Activated T-cell treated with anti-CD3 and anti-CD28 coated beads for 1 hour (primary cell): ENCODE measurements at regions not wholly inside any gene's neighbourhood (a gene's known extent, or its start where the extent isn't known, plus 50 kb on each side); places are given as distances from the start of the nearest gene placed in this dataset.

Experiments used
- DNase-seq: peaks from one replicate; pipeline ENCODE4 v3.0.0-alpha.2; 2020; ENCODE audit warnings: low read depth

DNA sequence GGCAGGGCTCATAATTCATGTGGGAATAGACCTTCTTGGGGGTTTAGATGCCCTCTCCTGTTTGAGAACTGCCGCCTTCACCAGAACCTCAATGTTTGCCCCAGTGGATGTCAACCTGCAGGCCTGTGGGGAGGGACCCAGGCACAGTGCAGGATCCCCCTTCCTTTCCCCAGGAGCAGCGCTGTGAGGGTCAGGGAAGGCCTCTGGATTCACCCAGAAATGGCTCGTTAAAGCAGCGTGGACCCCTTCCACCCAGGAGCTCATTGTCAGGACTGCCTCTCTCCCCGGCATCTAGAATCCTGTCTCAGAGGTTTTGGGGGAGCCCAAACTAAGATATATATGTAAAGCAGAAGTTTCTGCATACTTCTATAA, 188.3 kb downstream of the GADD45G start:
- DNase-seq: no peak

DNA sequence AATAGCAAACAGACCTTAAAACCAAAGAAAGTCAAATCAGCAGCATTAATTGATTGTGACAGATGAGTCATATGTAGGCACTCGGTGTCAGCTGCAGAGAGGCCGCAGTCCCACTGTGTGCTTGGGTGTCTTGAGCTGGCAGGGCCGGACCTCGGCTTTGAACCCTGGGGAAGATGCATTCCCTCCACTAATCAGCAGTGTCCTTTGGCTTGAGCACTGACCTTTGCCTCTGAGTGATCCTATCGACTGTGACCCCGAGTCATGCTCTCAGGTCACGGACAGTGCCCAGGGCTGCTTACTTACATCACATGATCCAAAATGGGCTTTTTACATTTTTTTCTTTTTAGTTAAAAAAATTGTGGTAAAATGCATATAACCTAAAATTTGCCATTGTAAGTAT, 188.7 kb downstream of the GADD45G start:
- DNase-seq: no peak

- no peak for DNase-seq
Measured at GRCh38 chr9:89794918-89795317, 190.1 kb downstream of the GADD45G start.

GRCh38 chr9:89795538-89796195, 190.9 kb downstream of the GADD45G start:
- DNase-seq: no peak

DNA sequence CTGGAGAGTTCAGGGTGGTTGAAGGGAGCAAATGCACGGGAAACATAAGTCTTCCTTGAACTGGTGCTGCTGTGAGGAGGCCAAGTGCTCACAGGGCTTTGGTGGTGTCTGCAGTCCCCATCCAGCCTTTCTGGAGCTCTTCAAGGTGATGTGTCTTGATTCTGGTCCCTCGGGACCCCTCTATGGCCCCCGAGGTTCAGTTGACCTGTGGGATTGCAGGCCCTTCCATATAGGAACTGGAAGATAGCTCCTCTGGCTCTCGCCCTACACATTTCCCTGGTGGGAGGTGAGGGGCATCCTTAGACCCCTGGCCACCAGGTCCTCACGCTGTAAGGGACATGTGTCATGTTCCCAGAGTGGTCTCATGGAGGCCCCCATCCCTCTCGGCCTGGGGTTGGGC, 191.8 kb downstream of the GADD45G start:
- no peak for DNase-seq

- DNase-seq: no peak
Measured at GRCh38 chr9:89797255-89797654, 192.4 kb downstream of the GADD45G start.

DNA sequence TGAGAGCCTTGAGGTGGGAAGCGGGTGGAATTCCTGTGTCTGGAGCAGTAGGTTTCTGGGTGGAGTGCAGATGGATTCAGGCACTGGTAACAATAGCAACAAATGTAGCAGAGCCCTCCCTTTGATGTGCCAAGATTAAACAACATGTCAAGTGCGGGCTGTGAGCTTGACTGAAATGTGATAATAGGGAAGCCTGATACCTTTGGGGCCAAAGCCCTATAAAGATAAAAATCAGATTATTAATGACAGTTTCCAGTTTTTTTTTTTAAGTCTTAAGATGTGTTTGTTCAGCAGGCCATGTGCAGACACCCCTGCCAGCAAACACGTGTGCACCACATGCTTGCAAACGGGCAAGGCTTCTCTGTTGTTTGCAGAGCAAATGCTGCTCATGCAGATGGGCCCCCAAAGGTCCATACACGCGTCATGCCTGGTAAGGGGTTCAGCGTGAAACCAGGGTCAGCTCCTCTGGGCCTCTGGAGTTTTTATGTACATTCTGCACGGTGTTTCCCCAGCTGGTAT, 193.2 kb downstream of the GADD45G start:
- no peak for DNase-seq

DNA sequence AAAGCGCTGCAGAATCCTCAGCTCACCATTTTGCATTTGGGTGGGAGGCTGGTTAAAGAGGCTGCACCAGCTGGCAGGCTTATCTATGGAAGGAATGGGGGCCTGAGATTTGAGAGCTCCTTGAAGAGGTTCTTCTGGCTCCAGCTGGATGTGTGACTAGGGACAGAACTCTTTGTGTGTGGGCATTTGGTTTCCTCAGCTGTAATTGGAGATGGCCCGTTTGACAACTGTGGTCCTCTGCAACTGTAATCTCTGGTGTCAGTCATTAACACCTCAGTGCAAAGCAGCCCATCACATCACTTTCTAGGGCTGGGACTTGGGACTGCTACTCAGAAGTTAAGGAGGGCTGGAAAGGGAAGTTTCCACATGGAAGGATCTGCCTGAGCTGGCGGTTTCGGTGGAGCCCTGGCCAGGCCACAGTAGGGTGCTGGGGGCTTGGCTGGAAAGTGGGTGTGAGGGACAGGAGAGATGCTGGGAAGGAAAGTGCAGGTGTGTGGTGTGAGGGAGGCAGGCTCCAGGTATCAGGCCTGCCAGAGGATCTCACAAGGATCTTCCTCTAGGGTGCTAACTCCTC, 193.8 kb downstream of the GADD45G start:
- DNase-seq: no peak

GRCh38 chr9:89799221-89799620, 194.4 kb downstream of the GADD45G start:
- no peak for DNase-seq

GRCh38 chr9:89799766-89800165, 195.0 kb downstream of the GADD45G start:
- no peak for DNase-seq

GRCh38 chr9:89801341-89801740, 196.5 kb downstream of the GADD45G start:
- DNase-seq: no peak

GRCh38 chr9:89801742-89802670, 197.2 kb downstream of the GADD45G start:
- DNase-seq: no peak

DNA sequence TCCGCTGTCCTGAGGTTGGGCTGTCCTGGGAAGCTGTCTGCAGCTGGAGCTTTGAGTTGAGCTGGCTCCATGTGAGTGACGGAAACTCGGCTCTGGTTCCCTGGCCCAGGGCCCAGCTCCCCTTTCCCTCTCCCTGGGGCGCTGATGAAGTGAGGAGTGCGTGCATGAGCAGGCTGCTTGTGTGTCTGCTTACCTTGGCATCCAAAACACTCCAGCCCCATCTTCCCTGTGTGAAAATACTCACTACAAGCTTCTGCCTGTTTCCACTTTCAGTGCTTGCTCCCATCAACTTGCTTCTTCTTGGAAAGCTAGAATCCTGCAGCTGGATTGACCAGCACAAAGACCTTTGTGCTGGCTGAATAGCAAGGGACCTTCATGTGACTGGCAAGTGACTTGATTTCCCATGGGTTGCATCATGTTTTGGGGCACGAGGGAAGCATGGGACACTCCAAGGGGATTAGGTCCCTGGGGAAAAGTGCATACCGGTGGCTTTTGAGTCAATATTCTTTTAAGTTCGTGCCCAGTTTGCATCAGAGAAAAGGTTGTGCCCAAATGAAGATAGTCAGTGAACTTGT, 198.1 kb downstream of the GADD45G start:
- DNase-seq: no peak

DNA sequence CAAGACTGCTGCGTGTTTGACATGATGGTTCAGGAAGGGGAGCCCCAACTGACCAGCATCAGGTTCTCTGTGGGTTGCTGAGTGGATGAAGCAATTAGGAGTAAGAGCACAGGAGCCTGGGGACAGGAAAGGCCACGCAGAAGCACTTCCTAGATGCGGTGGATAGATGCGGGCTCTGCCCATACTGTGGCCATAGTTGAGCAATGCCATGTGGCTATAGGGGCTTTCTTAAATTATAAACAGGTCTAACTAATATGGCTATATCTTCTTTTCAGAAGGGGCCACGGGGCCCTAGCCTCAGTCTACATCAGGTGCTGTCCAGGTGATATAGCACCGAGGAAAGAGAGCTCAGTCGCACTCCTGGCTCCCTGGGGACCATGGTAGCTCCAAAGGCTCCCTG, 198.6 kb downstream of the GADD45G start:
- no peak for DNase-seq

GRCh38 chr9:89804766-89805531, 200.1 kb downstream of the GADD45G start:
- DNase-seq: no peak

GRCh38 chr9:89805571-89806292, 200.9 kb downstream of the GADD45G start:
- DNase-seq: no peak

GRCh38 chr9:89806371-89807100, 201.7 kb downstream of the GADD45G start:
- DNase-seq: no peak

- no peak for DNase-seq
Measured at GRCh38 chr9:89807101-89807395, 202.2 kb downstream of the GADD45G start.

GRCh38 chr9:89807682-89808075, 202.9 kb downstream of the GADD45G start:
- DNase-seq: no peak

- no peak for DNase-seq
Measured at GRCh38 chr9:89808076-89808755, 203.4 kb downstream of the GADD45G start.
